Left lung (tissue), 4 donors: ENCODE measurements at regions not wholly inside any gene's neighbourhood (a gene's known extent, or its start where the extent isn't known, plus 50 kb on each side); places are given as distances from the start of the nearest gene placed in this dataset.

ENCODE experiments used
- ATAC-seq: fragments of 200-7000 bp; cut with Tn5 transposase; one replicate; pipeline ENCODE4 v1.9.1; 2020; ENCODE audit warnings: moderate library complexity
- DNase-seq, 4 donors: peaks; one replicate each; pipeline ENCODE4 v3.0.0-alpha.2; 2013 to 2020
- H3K27ac ChIP-seq, 2 donors: fragments of 200-600 bp; sonication (generic) in 1 of 2; one replicate each; pipeline versions ENCODE4 v1.5.0 to v1.8.0; 2020 to 2021
- H3K27me3 ChIP-seq, 2 donors: fragments of 200-600 bp; sonication (generic) in 1 of 2; one replicate each; pipeline versions ENCODE4 v1.5.0 to v1.8.0; 2020 to 2021
- H3K36me3 ChIP-seq, 2 donors: fragments of 200-600 bp; sonication (generic) in 1 of 2; one replicate each; pipeline versions ENCODE4 v1.5.0 to v1.8.0; 2020 to 2021
- H3K4me1 ChIP-seq, 2 donors: fragments of 200-600 bp; one replicate each; pipeline ENCODE4 v1.8.0; 2021
- H3K4me3 ChIP-seq, 2 donors: fragments of 200-600 bp; sonication (generic) in 1 of 2; one replicate each; pipeline versions ENCODE4 v1.5.0 to v1.8.0; 2020 to 2021; ENCODE audit warnings: mild to moderate bottlenecking in 1 of 2
- H3K9me3 ChIP-seq, 2 donors: fragments of 200-600 bp; sonication (generic) in 1 of 2; one replicate each; pipeline versions ENCODE4 v1.5.0 to v1.8.0; 2020 to 2021
- CTCF ChIP-seq, 2 donors: fragments of 200-600 bp; sonication (generic) in 1 of 2; IDR thresholded peaks; one replicate each; pipeline versions ENCODE4 v1.5.0 to v1.8.0; 2021; ENCODE audit warnings: antibody characterized with exemption in 2 of 2
- intact Hi-C, 2 donors: fragments of 100-400 bp; cut with DNase I; formaldehyde crosslinking; loops; one replicate each; pipeline versions ENCODE4 v1.11.2 to v1.14.2; 2022
- donor health status: DM: no; HTN: yes; CAD: no.
- donor health status: DM: no; HTN: no; CAD: no.

GRCh38 chr2:207357216-207357615 is 172.5 kb upstream of the CREB1 start:
- Histone ChIP-seq H3K4me3 (no peak overlapping the region), H3K27me3 (no peaks in the 10 kb centered on the region), H3K36me3 (no peaks in the 10 kb centered on the region), H3K9me3 (no peaks in the 10 kb centered on the region), H3K27ac (no peak overlapping the region), H3K4me1 (no peaks in the 10 kb centered on the region)
- DNase-seq: no peak
- ATAC-seq: no peak
- intact Hi-C loops: no loop called here
- no peak for TF ChIP-seq CTCF (IDR thresholded peaks at IDR 0.05)

- Histone ChIP-seq H3K27me3 (no peaks in the 10 kb centered on the region), H3K27ac (no peak overlapping the region), H3K9me3 (no peaks in the 10 kb centered on the region), H3K36me3 (no peaks in the 10 kb centered on the region), H3K4me3 (no peak overlapping the region), H3K4me1 (no peaks in the 10 kb centered on the region)
- ATAC-seq: no peak
- intact Hi-C loops: no loop called here
- no peak for DNase-seq
- no peak for TF ChIP-seq CTCF (IDR thresholded peaks at IDR 0.05)
These were observed 167.0 kb upstream of the CREB1 start for GRCh38 chr2:207362716-207363115.

- Histone ChIP-seq H3K9me3 (no peaks in the 10 kb centered on the region), H3K36me3 (no peaks in the 10 kb centered on the region), H3K27ac (no peak overlapping the region), H3K4me3 (no peak overlapping the region), H3K4me1 (no peaks in the 10 kb centered on the region), H3K27me3 (no peaks in the 10 kb centered on the region)
- TF ChIP-seq CTCF (IDR thresholded peaks at IDR 0.05): no peak
- intact Hi-C loops: no loop called here
- ATAC-seq (no peak), DNase-seq (no peak)
These were observed 165.9 kb upstream of the CREB1 start for GRCh38 chr2:207363761-207364290.

GRCh38 chr2:207370646-207371045 is 159.1 kb upstream of the CREB1 start:
- DNase-seq (no peak), ATAC-seq (no peak)
- Histone ChIP-seq H3K4me1 (no peaks in the 10 kb centered on the region), H3K27me3 (no peaks in the 10 kb centered on the region), H3K4me3 (no peak overlapping the region), H3K36me3 (no peaks in the 10 kb centered on the region), H3K27ac (no peak overlapping the region), H3K9me3 (peaks cover 0 to 7% of the 10 kb centered on the region in 2 donors)
- TF ChIP-seq CTCF (IDR thresholded peaks at IDR 0.05): no peak
- intact Hi-C loops: no loop called here

GRCh38 chr2:207371877-207372276 is 157.9 kb upstream of the CREB1 start:
- no peak for ATAC-seq
- intact Hi-C loops: no loop called here
- peaks cover 0 to 7% of the 10 kb centered on the region in 2 donors for H3K9me3 ChIP-seq
- no peak overlapping the region for H3K4me3 ChIP-seq
- H3K27ac ChIP-seq: no peak overlapping the region
- DNase-seq: no peak
- H3K36me3 ChIP-seq: no peaks in the 10 kb centered on the region
- TF ChIP-seq CTCF (IDR thresholded peaks at IDR 0.05): no peak
- no peaks in the 10 kb centered on the region for H3K4me1 ChIP-seq
- no peaks in the 10 kb centered on the region for H3K27me3 ChIP-seq
